Pulmonary artery endothelial cell (primary cell): ENCODE measurements at regions not wholly inside any gene's neighbourhood (a gene's known extent, or its start where the extent isn't known, plus 50 kb on each side); places are given as distances from the start of the nearest gene placed in this dataset.

Experiments used
- DNase-seq: peaks from one replicate; pipeline ENCODE4 v3.0.0-alpha.2; 2011; ENCODE audit warnings: low read depth, low spot score

- no peak for DNase-seq
These were observed 104.8 kb upstream of the UBL3 start for GRCh38 chr13:29955137-29955650.

- DNase-seq = no peak
These were observed 103.9 kb upstream of the UBL3 start for GRCh38 chr13:29954082-29955028.

GRCh38 chr13:29953542-29953941 is 103.1 kb upstream of the UBL3 start:
- DNase-seq = no peak

- no peak for DNase-seq
These were observed 101.8 kb upstream of the UBL3 start for GRCh38 chr13:29952245-29952644.

- DNase-seq = no peak
These were observed 98.4 kb upstream of the UBL3 start for GRCh38 chr13:29948791-29949190.

GRCh38 chr13:29948244-29948643 is 97.8 kb upstream of the UBL3 start:
- no peak for DNase-seq

GRCh38 chr13:29947839-29948238 is 97.4 kb upstream of the UBL3 start:
- DNase-seq = no peak

- DNase-seq = no peak
These were observed 95.7 kb upstream of the UBL3 start for GRCh38 chr13:29946093-29946492.

GRCh38 chr13:29943686-29944085 is 93.3 kb upstream of the UBL3 start:
- no peak for DNase-seq

GRCh38 chr13:29943273-29943672 is 92.9 kb upstream of the UBL3 start:
- no peak for DNase-seq

GRCh38 chr13:29940715-29941114 is 90.3 kb upstream of the UBL3 start:
- no peak for DNase-seq

- no peak for DNase-seq
These were observed 88.7 kb upstream of the UBL3 start for GRCh38 chr13:29939158-29939557.

GRCh38 chr13:29937841-29938240 is 87.4 kb upstream of the UBL3 start:
- DNase-seq = no peak

- DNase-seq = no peak
These were observed 87.0 kb upstream of the UBL3 start for GRCh38 chr13:29937379-29937778.

GRCh38 chr13:29936956-29937355 is 86.5 kb upstream of the UBL3 start:
- DNase-seq = no peak

GRCh38 chr13:29936051-29936813 is 85.8 kb upstream of the UBL3 start:
- DNase-seq = no peak

GRCh38 chr13:29935309-29935981 is 85.0 kb upstream of the UBL3 start:
- DNase-seq = no peak

- DNase-seq = no peak
These were observed 84.3 kb upstream of the UBL3 start for GRCh38 chr13:29934531-29935308.

- DNase-seq = no peak
These were observed 83.0 kb upstream of the UBL3 start for GRCh38 chr13:29933401-29933800.

- no peak for DNase-seq
These were observed 81.3 kb upstream of the UBL3 start for GRCh38 chr13:29931696-29932095.
